ENCODE measurements at regions not wholly inside any gene's neighbourhood (a gene's known extent, or its start where the extent isn't known, plus 50 kb on each side); places are given as distances from the start of the nearest gene placed in this dataset.

GRCh38 chr4:35918491-35918977, 325.8 kb downstream of the ARAP2 start:
- ChIA-PET CTCF (no interaction called here), RAD21 (ENCODE audit: low non-redundant PET in 1 of 2, low total read pairs in 2 of 2, uncharacterized antibody in 2 of 2, unreplicated experiment in 2 of 2) (no interaction called here), POLR2A (no interaction called here)
- no TSS peak for BruUV-seq (replicated peaks)
- Histone ChIP-seq H3K27ac (ENCODE audit: low read depth, low read length) (no peak overlapping the region), H4K20me1 (ENCODE audit: insufficient read depth) (no peaks in the 10 kb centered on the region), H3K36me3 (ENCODE audit: control insufficient read depth in 1 of 2, insufficient read depth in 2 of 2, low read length in 2 of 2) (no peaks in the 10 kb centered on the region), H3K9ac (ENCODE audit: low read length) (no peak overlapping the region), H3K79me2 (ENCODE audit: insufficient read depth, low read length) (no peaks in the 10 kb centered on the region), H3K9me3 (ENCODE audit: control insufficient read depth in 1 of 2, insufficient read depth in 1 of 2, low read depth in 1 of 2, low read length in 2 of 2) (no peaks in the 10 kb centered on the region), H3K4me2 (ENCODE audit: low read length) (no peak overlapping the region), H3K4me3 (replicated peaks in 1 of 2; ENCODE audit: low read depth in 1 of 2, low read length in 2 of 2) (no peak overlapping the region), H3K27me3 (ENCODE audit: insufficient read depth, low read length) (no peaks in the 10 kb centered on the region), H2AFZ (ENCODE audit: low read depth, low read length, poor library complexity, severe bottlenecking) (no peak overlapping the region), H3K9me2 (ENCODE audit: insufficient read depth) (no peaks in the 10 kb centered on the region), H3K4me1 (ENCODE audit: control insufficient read depth in 1 of 2, insufficient read depth in 2 of 2, low read length in 2 of 2) (no peaks in the 10 kb centered on the region)
- DNase-seq (ENCODE audit: low read depth, low spot score) (no peak), ATAC-seq (no peak)
- TF ChIP-seq ZNF274 (IDR thresholded peaks at IDR 0.05; ENCODE audit: low read depth, low read length): no peak
- TF ChIP-seq JUND (IDR thresholded peaks at IDR 0.05): no peak
- intact Hi-C loops (cut with micrococcal nuclease): no loop called here

GRCh38 chr4:35925806-35926205, 318.5 kb downstream of the ARAP2 start:
- Histone ChIP-seq H4K20me1 (ENCODE audit: insufficient read depth) (no peaks in the 10 kb centered on the region), H3K27ac (ENCODE audit: low read depth, low read length) (no peak overlapping the region), H3K9me2 (ENCODE audit: insufficient read depth) (no peaks in the 10 kb centered on the region), H3K4me3 (replicated peaks in 1 of 2; ENCODE audit: low read depth in 1 of 2, low read length in 2 of 2) (no peak overlapping the region), H3K36me3 (ENCODE audit: control insufficient read depth in 1 of 2, insufficient read depth in 2 of 2, low read length in 2 of 2) (no peaks in the 10 kb centered on the region), H3K27me3 (ENCODE audit: insufficient read depth, low read length) (no peaks in the 10 kb centered on the region), H3K9ac (ENCODE audit: low read length) (no peak overlapping the region), H3K4me2 (ENCODE audit: low read length) (no peak overlapping the region), H3K4me1 (ENCODE audit: control insufficient read depth in 1 of 2, insufficient read depth in 2 of 2, low read length in 2 of 2) (no peaks in the 10 kb centered on the region), H2AFZ (ENCODE audit: low read depth, low read length, poor library complexity, severe bottlenecking) (no peak overlapping the region), H3K9me3 (ENCODE audit: control insufficient read depth in 1 of 2, insufficient read depth in 1 of 2, low read depth in 1 of 2, low read length in 2 of 2) (no peaks in the 10 kb centered on the region), H3K79me2 (ENCODE audit: insufficient read depth, low read length) (no peaks in the 10 kb centered on the region)
- ChIA-PET CTCF (interaction anchor here (1.2 kb wide), 1 partner anchor 9 kb away, joined by 4 read pairs; no protein-coding TSS in a partner anchor), RAD21 (ENCODE audit: low non-redundant PET in 1 of 2, low total read pairs in 2 of 2, uncharacterized antibody in 2 of 2, unreplicated experiment in 2 of 2) (no interaction called here), POLR2A (no interaction called here)
- no TSS peak for BruUV-seq (replicated peaks)
- TF ChIP-seq POLR2AphosphoS5 (IDR thresholded peaks at IDR 0.05; ENCODE audit: low read depth, low read length) (no peak), RAD21 (IDR thresholded peaks at IDR 0.05; ENCODE audit: low read depth) (no peak), JUND (IDR thresholded peaks at IDR 0.05) (no peak), SIN3A (IDR thresholded peaks at IDR 0.05; ENCODE audit: low read depth) (no peak), POLR2A (IDR thresholded peaks at IDR 0.05; ENCODE audit: borderline replicate concordance, extremely low read depth, insufficient read depth, insufficient read length) (no peak), ZFX (IDR thresholded peaks at IDR 0.05) (no peak), CEBPB (IDR thresholded peaks at IDR 0.05; ENCODE audit: low read depth) (no peak), SP1 (IDR thresholded peaks at IDR 0.05; ENCODE audit: low read depth) (no peak), ELF1 (IDR thresholded peaks at IDR 0.05; ENCODE audit: borderline replicate concordance, low read depth) (no peak), ZNF274 (IDR thresholded peaks at IDR 0.05; ENCODE audit: low read depth, low read length) (no peak)
- intact Hi-C loops (cut with micrococcal nuclease): no loop called here
- no peak for DNase-seq (ENCODE audit: low read depth, low spot score)
- no peak for ATAC-seq

Data from HCT116 (cell line).